ENCODE measurements at regions not wholly inside any gene's neighbourhood (a gene's known extent, or its start where the extent isn't known, plus 50 kb on each side); places are given as distances from the start of the nearest gene placed in this dataset.

DNA sequence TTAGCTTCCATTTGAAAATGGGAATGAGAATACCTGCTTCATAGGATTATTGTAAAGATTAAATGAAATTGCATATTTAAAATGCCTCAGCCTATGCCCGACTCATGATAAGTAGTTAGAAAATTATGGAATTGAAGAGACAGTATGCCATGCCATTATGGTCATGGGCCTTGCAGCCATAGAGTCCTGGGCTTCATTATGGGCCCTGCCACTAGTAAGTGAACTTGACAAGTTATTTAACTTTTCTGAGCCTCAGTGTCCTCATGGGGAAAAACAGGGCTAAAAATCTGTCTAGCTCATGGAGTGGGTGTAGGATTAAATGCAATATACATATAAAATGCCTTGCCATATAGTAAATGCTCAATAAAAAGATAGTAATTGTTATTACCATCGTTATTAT, 133.2 kb downstream of the NPIPB5 start:
- H3K4me3 ChIP-seq = no peak overlapping the region
- TF ChIP-seq, protein P1, sequence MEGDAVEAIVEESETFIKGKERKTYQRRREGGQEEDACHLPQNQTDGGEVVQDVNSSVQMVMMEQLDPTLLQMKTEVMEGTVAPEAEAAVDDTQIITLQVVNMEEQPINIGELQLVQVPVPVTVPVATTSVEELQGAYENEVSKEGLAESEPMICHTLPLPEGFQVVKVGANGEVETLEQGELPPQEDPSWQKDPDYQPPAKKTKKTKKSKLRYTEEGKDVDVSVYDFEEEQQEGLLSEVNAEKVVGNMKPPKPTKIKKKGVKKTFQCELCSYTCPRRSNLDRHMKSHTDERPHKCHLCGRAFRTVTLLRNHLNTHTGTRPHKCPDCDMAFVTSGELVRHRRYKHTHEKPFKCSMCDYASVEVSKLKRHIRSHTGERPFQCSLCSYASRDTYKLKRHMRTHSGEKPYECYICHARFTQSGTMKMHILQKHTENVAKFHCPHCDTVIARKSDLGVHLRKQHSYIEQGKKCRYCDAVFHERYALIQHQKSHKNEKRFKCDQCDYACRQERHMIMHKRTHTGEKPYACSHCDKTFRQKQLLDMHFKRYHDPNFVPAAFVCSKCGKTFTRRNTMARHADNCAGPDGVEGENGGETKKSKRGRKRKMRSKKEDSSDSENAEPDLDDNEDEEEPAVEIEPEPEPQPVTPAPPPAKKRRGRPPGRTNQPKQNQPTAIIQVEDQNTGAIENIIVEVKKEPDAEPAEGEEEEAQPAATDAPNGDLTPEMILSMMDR (IDR thresholded peaks at IDR 0.05) = no peak
- TF ChIP-seq POLR2A (IDR thresholded peaks at IDR 0.05) = no peak
- TF ChIP-seq EP300 (IDR thresholded peaks at IDR 0.05) = no peak
- no peak overlapping the region for H3K27ac ChIP-seq
- intact Hi-C loops (cut with DNase I) = no loop called here
- no peaks in the 10 kb centered on the region for H3K9me3 ChIP-seq
- H3K27me3 ChIP-seq = no peaks in the 10 kb centered on the region
- no peak for DNase-seq
- no peaks in the 10 kb centered on the region for H3K36me3 ChIP-seq
- WGBS, 3 donors = 66 to 76% (median 73%) methylated on average over 2 of the region's 2 CpGs
- no peaks in the 10 kb centered on the region for H3K4me1 ChIP-seq (ENCODE audit: insufficient read depth)

DNA sequence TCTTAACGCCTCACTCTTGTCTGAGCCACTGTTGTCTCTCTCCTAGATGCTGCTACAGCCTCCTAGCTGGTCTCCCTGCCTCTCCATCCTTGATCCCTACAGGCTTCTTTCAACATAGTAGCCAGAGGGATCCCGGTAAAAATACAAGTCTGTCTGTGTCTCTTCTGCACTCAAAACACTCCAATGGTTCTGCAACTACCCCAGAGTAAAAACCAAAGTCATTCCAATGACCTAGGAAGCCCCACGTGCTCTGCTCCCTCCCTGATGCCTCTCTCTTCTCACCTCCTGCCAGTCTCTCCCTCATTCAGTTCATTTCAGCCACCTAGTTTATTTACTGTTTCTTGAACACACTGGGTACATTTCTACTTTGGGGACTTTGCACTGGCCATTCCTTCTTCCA, 135.2 kb downstream of the NPIPB5 start:
- Histone ChIP-seq H3K4me3 (no peak overlapping the region), H3K4me1 (ENCODE audit: insufficient read depth) (no peaks in the 10 kb centered on the region), H3K27ac (no peak overlapping the region), H3K27me3 (no peaks in the 10 kb centered on the region), H3K9me3 (no peaks in the 10 kb centered on the region), H3K36me3 (no peaks in the 10 kb centered on the region)
- intact Hi-C loops (cut with DNase I) = no loop called here
- TF ChIP-seq EP300 (IDR thresholded peaks at IDR 0.05) = no peak
- no peak for TF ChIP-seq POLR2A (IDR thresholded peaks at IDR 0.05)
- TF ChIP-seq, protein P1 (IDR thresholded peaks at IDR 0.05) = no peak
- DNase-seq = no peak
- WGBS, 3 donors = 56 to 64% (median 58%) methylated on average over 3 of the region's 3 CpGs

DNA sequence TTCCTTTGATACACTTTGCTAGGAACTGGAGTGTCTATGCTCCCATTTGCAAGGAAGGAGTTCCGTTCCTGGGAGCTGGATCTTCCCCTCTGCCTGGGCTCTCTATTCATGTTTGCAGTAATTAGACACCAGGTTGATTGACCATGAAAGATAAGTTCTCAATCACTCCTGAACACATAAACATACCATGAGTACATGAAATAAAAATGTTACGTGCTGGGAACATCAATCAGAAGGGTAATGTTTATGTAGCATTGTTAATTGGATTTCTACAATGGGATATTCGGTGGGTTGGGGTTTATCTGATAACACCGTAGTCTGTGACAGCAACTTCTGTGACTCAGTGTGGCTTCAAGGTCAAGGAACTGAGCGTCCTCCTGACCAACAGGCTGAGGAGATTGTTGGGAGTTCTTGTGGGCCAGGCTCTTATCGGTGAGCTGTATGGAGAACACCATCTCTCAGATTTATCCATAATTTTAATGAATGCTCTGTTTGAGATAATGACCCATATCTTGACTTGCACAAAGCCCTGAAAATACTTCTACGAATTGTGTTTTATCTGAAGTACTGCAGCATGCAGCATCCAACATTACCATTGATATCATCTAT, 136.4 kb downstream of the NPIPB5 start:
- Histone ChIP-seq H3K4me1 (ENCODE audit: insufficient read depth) (no peaks in the 10 kb centered on the region), H3K27ac (no peak overlapping the region), H3K9me3 (no peaks in the 10 kb centered on the region), H3K36me3 (no peaks in the 10 kb centered on the region), H3K4me3 (no peak overlapping the region), H3K27me3 (no peaks in the 10 kb centered on the region)
- intact Hi-C loops (cut with DNase I) = no loop called here
- 43 to 70% (median 46%) methylated on average over 7 of the region's 7 CpGs for WGBS, 3 donors
- no peak for DNase-seq
- TF ChIP-seq POLR2A (IDR thresholded peaks at IDR 0.05) (no peak), EP300 (IDR thresholded peaks at IDR 0.05) (no peak)
- TF ChIP-seq, protein P1 (IDR thresholded peaks at IDR 0.05) = no peak

DNA sequence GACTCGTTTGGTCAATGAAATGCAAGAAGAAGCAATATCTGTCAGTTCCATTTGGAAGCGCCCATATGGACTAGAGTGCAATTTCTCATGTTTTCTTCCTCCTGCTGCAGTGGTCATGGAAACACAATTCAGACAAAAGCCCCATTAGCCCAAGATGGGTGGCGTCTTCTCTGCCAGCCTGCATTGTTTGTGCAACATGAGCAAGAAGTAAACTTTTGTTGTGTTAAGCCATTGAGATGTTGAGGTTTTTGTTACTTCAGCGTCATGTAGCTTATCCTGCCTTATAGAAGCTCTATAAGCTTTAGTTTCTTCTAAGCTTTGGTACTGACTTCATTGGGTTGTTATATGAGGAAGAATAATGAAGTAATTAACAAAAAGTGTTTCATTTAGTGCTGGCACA, 137.4 kb downstream of the NPIPB5 start:
- Histone ChIP-seq H3K9me3 (no peaks in the 10 kb centered on the region), H3K4me3 (no peak overlapping the region), H3K27me3 (no peaks in the 10 kb centered on the region), H3K27ac (no peak overlapping the region), H3K4me1 (ENCODE audit: insufficient read depth) (no peaks in the 10 kb centered on the region), H3K36me3 (no peaks in the 10 kb centered on the region)
- WGBS, 3 donors = 68 to 73% (median 72%) methylated on average over 4 of the region's 4 CpGs
- DNase-seq = no peak
- intact Hi-C loops (cut with DNase I) = no loop called here
- TF ChIP-seq, protein P1 (IDR thresholded peaks at IDR 0.05) = no peak
- TF ChIP-seq EP300 (IDR thresholded peaks at IDR 0.05) = no peak
- no peak for TF ChIP-seq POLR2A (IDR thresholded peaks at IDR 0.05)
